ENCODE measurements at regions not wholly inside any gene's neighbourhood (a gene's known extent, or its start where the extent isn't known, plus 50 kb on each side); places are given as distances from the start of the nearest gene placed in this dataset.

DNA sequence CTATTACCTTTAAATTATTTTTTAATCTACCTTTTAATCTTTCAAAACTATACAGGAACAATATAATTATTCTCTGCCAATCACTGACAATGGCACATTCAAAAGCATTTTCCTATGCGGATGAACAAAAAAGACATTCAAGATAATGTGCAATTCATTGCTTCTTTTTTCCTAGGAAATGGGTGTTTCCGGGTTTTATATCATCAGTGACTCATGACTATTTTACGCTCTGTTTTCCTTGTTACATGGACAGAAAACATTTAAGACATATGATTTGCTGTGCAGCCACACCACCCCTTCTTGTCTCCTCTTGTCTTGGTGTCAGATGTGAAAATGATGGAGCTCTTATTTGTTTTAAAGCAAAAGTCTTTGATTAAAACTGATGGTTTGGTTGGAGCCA, 184.7 kb upstream of the LINC00305 start:
- no peak for DNase-seq (ENCODE audit: low read depth, low spot score)

DNA sequence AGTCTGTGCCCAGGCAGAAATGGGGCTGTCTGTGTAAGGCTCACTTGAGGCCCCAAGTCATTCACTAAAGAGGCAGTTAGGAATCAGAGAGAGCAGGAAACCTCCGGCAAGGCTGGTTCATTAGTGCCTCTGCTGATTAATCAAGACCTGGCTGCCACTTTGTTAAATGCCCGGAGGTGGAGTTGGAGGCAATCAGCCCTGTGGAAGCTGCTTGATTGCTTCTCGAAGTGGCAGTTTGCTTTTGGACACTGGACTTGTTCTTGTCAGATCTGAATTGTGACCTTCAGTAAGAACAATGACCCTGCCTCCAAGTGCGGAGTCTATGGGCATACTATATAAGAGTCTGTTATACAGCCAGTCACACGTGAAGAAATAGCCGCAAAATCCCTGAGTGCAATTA, 183.9 kb upstream of the LINC00305 start:
- no peak for DNase-seq (ENCODE audit: low read depth, low spot score)

GRCh38 chr18:64331419-64331818, 182.5 kb upstream of the LINC00305 start:
- DNase-seq (ENCODE audit: low read depth, low spot score) = no peak

- no peak for DNase-seq (ENCODE audit: low read depth, low spot score)
Measured at GRCh38 chr18:64330931-64331330, 182.0 kb upstream of the LINC00305 start.

GRCh38 chr18:64330161-64330560, 181.3 kb upstream of the LINC00305 start:
- DNase-seq (ENCODE audit: low read depth, low spot score) = peak; percentile 24

DNA sequence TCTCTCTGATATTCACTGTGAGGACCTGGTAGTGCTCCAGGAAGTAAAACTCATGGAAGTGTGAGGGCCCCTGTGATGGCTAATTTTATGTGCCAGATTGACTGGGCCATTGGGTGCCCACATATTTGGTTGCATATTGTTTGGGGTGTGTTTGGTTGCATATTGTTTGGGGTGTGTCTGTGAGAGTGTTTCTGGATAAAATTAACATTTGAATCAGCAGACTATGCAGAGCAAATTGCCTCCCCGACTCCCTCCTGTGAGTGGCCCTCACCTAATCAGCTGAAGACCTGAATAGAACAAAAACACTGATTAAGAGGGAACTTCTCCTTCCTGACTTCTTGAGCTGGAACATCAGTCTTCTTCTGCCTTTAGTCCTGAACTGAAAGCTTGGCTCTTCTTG, 173.3 kb upstream of the LINC00305 start:
- DNase-seq (ENCODE audit: low read depth, low spot score) = no peak

GRCh38 chr18:64318547-64318946, 169.7 kb upstream of the LINC00305 start:
- no peak for DNase-seq (ENCODE audit: low read depth, low spot score)

DNA sequence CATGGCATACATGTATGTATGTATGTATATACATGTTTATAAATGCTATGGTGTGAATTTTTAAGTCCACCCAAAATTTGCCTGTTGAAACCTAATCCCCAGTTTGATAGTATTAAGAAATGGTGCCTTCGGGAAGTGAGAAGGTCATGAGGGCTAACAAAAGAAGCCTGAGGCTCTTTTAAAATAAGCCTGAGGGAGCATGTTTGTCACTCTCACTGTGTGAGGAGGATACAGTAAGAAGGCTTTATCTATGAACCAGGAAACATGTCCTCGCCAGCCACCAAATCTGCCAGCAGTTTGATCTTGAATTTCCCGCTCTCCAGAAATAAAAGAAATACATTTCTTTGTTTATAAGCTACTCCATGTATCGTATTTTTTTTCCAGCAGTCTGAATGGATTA, 163.0 kb upstream of the LINC00305 start:
- DNase-seq (ENCODE audit: low read depth, low spot score) = no peak

DNA sequence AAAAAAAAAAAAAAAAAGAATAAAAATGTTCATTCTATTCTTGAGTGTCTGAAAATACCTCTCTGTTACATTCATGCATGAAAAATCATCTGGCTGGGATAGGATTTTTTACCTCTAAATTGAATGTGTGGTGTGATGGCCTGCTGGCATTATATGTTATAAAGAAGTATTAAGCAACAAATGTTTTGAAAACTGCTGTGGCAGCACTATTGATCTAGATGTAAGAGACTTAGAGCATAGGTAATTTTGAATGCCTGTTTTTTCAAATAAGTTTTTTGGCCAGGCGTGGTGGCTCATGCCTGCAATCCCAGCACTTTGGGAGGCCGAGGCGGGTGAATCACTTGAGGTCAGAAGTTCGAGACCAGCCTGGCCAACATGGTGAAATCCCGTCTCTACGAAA, 147.0 kb upstream of the LINC00305 start:
- no peak for DNase-seq (ENCODE audit: low read depth, low spot score)

DNA sequence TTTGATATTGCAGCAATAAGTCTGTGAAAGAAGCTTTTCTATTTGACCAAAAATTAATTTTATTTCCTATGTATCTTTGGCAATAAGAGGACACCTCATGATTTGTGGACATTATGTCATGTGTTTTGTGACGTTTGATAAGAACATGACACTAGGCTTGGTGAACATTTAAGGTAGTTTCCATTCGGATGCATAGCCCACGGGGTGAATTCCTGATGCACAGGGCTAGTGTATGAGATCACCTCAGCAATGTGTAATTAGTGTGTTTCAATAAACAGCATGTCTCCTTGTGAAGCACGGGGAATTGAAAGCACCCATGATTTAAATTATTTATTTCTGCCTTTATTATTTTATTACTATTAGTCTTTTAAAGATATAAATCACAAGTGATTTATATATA, 146.1 kb upstream of the LINC00305 start:
- no peak for DNase-seq (ENCODE audit: low read depth, low spot score)

DNA sequence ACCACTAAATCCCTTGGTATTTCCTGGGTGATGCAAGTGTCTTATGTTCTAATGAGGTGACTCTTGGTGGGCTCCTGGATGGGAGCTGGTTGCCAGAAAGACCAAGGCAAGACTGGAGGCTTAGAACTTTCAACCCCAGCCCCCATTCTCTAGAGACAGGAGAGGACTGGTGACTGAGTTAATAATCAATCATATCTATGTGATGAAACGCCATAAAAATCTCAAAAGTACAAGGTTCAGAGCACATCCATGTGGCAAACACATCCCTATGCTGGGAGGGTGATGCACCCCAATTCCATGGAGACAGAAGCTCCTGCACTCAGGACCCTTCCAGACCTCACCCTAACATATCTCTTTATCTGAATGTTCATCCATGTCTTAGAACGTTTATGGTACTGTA, 139.5 kb upstream of the LINC00305 start:
- no peak for DNase-seq (ENCODE audit: low read depth, low spot score)

GRCh38 chr18:64287926-64288325, 139.0 kb upstream of the LINC00305 start:
- DNase-seq (ENCODE audit: low read depth, low spot score) = no peak

- no peak for DNase-seq (ENCODE audit: low read depth, low spot score)
Measured at GRCh38 chr18:64283059-64283458, 134.2 kb upstream of the LINC00305 start.

DNA sequence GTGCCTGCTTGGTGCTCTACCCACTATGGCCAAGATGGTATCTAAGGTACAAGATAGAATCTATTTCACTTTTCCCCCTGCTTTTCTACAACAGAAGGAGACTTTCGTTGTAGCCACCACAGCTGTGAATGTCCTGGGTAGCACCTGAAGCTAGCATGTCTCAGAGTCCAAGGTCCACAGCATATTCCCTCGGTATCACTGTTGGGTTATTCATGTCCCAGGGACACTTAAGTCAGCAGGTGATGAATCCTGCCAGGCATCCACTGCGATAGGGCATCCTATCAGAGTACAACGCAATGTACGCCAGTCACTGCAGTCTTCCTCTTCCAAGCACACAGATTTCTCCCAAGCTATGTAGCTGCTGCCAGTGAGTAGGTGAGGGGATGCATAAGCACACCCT, 129.1 kb upstream of the LINC00305 start:
- no peak for DNase-seq (ENCODE audit: low read depth, low spot score)

DNA sequence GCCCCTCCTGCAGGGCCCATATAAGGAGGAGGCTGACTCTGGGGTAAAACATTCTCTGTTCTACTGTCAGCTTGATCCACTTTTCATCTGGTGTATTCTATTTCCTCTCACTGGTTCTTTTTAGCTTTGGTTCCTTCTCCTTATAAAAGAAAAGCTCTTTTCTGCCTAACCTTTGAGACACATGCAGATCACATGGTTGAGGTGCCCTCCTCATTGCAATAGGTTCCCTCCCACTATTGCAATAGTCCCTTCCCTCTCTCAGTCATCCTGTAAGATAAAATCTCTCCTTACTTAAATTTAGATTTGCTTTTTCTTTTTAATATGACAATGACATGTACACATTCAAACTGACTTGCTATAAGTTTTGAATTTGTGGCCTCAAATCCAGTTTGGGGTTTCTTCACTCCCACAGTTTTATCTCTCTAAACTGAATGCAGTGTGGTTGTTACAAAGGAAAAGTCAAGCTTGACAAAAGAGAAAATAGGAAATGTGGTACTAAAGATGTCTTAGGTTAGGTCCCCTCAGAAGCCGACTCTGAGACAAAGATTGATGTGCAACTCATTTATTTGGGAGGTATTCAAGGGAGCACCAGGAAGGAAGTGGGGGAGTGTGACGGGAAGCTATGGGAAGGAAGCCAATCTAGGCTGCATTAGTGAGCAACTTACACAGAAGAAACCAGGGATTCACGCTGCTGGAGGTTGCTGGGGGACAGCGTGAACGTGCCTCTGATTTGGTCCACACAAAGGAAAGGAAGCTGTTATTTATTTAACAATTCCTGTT, 127.6 kb upstream of the LINC00305 start:
- no peak for DNase-seq (ENCODE audit: low read depth, low spot score)

DNA sequence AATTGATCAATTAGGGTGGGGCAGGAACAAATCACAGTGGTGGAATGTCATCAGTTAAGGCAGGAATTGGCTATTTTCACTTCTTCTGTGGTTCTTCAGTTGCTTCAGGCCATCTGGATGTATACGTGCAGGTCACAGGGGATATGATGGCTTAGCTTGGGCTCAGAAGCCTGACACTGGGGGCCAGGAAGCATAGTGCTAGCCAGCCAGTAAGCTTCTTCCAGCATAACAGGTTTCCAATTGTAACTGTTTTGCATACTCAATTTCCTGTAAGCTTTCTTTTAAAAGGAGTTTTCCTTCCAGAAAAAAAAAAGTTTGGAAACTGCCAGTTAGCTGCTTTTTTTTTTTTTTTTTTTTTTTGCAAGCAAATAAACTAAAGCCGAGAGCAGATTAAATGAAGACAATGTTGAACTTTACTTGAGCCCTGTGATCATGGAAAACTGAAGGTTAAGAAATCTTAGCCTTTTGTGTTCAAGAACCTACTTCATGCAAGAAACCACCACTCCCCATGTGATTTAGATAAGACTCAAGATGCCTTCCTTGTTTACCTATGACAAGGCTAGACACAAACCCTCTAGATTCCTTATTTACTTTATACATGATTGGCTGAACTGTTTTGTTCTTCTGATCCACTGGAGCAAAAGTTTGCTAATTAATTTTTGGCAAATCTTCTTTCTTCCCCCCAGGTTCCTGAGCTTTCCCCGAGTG, 126.9 kb upstream of the LINC00305 start:
- no peak for DNase-seq (ENCODE audit: low read depth, low spot score)

DNA sequence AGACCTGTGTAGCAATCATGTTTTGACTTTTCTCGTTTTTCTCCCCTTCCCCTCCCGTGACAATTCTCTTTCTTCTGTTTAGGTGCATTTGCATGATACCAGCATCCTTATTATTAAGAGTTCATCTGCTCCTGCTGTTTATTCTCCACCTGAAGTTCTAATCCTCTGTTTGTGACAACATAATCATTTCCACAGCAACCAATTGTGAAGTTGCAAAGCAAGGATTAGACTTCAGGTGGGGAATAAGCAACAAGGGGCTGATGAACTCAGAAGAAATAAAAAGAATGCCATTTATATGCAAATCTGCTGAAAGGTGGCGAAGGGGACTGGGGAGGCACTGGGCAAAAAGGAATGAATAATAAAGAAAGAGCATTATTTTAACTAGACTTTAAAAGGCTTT, 124.8 kb upstream of the LINC00305 start:
- no peak for DNase-seq (ENCODE audit: low read depth, low spot score)

DNA sequence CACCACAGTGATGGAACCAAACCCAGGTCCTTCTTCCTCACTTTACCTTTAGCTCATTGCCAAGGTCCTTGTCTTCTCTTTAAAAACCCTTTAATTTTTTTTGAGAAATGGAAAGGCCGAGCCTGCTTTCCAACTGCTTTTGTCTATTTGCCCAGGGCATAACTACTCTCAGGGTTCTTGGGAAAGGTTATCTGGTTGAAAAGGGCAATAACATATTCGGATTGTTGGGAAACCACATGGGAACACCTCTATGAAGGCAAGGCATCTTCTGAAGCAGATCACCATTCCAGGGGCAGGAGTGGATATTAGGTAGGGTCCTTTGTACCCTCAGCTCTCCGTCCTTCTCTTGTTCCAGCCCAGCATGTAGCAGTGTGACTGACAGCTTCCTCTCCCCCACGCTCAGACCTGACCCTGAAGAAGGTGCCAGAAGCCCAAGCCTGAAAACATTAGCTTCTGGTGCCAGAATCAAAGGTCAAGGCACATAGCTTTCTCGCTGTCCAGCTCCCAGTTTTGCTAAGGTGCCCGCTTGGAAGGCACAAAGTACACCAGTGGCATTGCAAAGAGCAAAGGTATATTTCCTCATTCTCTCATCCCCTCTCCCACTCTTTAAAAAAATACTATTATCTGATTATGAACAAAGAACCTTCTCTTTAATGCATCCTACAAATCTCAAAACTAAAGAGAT, 123.2 kb upstream of the LINC00305 start:
- no peak for DNase-seq (ENCODE audit: low read depth, low spot score)

- no peak for DNase-seq (ENCODE audit: low read depth, low spot score)
Measured at GRCh38 chr18:64271246-64271645, 122.4 kb upstream of the LINC00305 start.

- DNase-seq (ENCODE audit: low read depth, low spot score) = no peak
Measured at GRCh38 chr18:64270608-64271007, 121.7 kb upstream of the LINC00305 start.

DNA sequence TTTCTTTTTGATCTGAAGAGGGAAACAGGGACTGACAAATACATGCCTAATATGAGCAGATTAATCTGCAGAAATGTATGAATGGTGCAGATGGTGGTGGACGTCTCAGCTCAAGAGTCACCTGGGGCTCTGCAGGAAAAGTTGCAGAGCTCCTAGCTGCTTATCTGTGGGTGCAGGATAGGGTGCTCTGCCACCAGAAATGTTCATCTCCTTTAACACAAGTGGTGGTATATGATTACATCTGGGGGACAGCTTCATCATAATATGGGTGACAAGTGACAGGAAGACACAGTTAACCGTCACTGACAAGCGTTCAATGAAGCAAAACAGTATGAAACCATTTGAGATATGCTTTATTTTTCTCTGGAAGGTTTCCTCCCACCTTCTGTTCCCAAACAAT, 121.2 kb upstream of the LINC00305 start:
- DNase-seq (ENCODE audit: low read depth, low spot score) = no peak

DNA sequence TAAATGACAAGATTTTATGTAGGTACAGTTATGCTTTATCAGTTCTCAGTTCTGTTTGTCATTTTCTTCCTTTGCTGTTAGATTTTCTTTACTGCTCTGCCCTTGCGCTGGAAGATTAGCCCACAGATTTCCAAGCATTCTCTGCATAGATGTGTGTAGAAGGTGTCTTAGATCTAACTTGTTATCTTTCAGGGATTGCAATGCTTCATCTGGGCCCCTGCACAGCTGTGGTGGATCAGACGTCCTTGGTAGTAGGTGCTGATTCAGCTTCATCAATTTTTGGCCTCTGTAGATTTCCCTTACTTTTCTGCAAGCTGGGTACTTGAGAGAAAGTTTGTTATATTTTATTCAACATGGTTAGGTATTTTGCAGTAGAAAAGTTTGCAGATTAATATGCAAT, 115.3 kb upstream of the LINC00305 start:
- no peak for DNase-seq (ENCODE audit: low read depth, low spot score)

DNA sequence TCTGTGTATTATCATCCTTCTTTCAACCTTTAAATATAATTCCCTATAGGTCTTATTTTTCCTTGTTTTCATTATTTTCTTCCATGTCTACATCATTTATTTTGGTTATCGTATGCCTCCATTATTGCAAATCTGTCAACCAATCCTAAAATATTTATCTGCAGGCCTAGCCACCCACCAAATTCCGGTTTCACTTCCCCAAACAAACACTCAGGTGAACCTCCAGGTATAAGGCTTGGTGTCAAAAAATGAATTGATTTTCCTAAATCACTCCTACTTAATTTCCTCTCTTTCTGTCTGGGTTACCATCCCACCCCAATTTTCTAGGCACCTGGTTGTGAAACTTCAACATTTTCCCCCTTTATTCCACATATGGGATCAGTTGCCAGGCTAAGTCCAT, 111.9 kb upstream of the LINC00305 start:
- DNase-seq (ENCODE audit: low read depth, low spot score) = no peak
